ENCODE measurements at regions not wholly inside any gene's neighbourhood (a gene's known extent, or its start where the extent isn't known, plus 50 kb on each side); places are given as distances from the start of the nearest gene placed in this dataset.

GRCh38 chr4:138845664-138846063 is 169.9 kb upstream of the NOCT start:
- TF ChIP-seq GATA2 (IDR thresholded peaks at IDR 0.05; ENCODE audit: low read depth, low read length) (no peak), GATA3 (IDR thresholded peaks at IDR 0.05; ENCODE audit: low read depth, low read length) (no peak)

Measured in SH-SY5Y (cell line).